NCI-H2029 (cell line): ENCODE measurements at regions not wholly inside any gene's neighbourhood (a gene's known extent, or its start where the extent isn't known, plus 50 kb on each side); places are given as distances from the start of the nearest gene placed in this dataset.
"Not testable (repeated sequence)": the region's sequence is repeated elsewhere in the genome, so short reads cannot be mapped to it uniquely, and the experiment has no call there.

Experiments used
- DNase-seq: peaks from one replicate; lab custom pipeline; 2025; lab: John Stamatoyannopoulos, UW

DNA sequence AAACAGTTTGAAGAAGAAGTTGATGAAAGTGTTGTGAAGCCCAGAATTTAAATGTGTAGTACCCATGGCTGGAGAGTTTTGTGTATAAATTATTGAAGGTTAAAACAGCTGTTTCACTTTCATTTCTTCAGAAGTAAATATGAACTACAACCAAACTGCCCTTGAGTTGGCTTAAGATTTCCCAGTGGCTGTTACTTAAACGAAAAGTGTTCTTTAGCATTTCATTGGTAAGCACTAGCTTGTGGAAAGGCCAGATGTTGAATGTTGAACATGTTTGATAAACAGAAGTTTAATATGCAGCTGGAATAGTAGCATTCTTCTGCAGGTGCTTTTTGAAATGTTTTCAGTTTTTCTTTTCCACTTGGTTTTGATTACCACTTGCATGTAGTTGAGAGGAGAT lies 83.2 kb upstream of the TNRC6B start:
- DNase-seq, result no peak

DNA sequence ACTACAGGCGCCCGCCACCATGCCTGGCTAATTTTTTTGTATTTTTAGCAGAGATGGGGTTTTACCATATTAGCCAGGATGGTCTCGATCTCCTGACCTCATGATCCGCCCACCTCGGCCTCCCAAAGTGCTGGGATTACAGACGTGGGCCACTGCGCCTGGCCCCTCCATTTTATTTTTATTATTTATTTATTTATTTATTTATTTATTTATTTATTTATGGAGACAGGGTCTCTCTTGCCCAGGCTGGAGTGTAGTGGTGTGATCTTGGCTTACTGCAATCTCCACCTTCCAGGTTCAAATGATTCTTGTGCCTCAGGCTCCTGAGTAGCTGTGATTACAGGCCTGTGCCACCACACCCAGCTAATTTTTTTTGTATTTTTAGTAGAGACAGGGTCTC lies 77.8 kb upstream of the TNRC6B start:
- not testable (repeated sequence) for DNase-seq

- no peak for DNase-seq
Observed at GRCh38 chr22:40105755-40106154, 72.0 kb upstream of the TNRC6B start.

- DNase-seq, result peak; percentile 9
Observed at GRCh38 chr22:40107244-40107643, 70.5 kb upstream of the TNRC6B start.

- peak; percentile 4 for DNase-seq
Observed at GRCh38 chr22:40107851-40108378, 69.8 kb upstream of the TNRC6B start.

DNA sequence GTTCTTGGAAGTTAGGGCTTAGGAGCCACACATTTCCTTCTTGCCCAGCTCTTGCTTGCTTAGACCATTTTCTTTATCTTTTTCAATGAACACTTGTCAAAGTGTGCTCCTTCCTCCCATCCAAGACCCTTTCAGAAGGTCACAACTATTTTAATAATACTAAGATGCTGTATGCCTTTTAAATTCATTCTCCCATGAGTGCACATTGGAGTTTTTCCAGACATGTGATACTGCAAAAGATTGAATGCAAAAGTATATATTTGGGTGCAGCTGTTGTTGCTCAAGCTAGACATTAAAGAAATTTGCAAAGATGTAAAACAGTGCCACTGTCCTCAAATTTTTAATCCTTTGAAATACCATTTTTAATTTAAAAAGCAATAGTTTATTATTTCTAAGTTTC lies 69.3 kb upstream of the TNRC6B start:
- DNase-seq, result no peak

DNA sequence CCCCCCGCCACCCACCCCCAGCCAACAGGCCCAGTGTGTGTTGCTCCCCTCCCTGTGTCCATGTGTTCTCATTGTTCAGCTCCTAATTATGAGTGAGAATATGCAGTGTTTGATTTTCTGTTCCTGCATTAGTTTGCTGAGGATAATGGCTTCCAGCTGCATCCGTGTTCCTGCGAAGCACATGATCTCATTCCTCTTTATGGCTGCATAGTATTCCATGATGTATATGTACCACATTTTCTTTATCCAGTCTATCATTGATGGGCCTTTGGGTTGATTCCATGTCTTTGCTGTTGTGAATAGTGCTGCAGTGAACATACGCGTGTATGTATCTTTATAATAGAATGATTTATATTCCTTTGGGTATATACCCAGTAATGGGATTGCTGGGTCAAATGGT lies 68.8 kb upstream of the TNRC6B start:
- not testable (repeated sequence) for DNase-seq

DNA sequence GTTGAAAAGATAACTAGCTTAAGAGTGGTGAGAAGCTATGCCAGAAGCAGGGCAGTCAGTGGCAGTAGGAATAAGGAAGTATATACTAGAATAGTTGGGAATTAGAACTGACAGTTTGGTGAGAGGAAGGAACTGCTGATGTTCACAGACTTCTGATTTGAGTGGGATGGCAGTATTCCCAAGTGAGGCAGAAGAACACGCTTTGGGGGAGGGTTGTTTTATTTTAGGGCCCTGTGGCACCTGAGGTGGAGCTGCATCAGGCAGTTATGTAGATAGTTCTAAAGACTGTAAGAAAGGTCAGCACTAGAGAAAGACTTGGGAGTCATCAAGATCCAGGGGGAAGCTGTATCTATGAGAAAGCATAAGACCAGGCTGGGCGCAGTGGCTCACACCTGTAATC lies 66.3 kb upstream of the TNRC6B start:
- DNase-seq, result no peak

DNA sequence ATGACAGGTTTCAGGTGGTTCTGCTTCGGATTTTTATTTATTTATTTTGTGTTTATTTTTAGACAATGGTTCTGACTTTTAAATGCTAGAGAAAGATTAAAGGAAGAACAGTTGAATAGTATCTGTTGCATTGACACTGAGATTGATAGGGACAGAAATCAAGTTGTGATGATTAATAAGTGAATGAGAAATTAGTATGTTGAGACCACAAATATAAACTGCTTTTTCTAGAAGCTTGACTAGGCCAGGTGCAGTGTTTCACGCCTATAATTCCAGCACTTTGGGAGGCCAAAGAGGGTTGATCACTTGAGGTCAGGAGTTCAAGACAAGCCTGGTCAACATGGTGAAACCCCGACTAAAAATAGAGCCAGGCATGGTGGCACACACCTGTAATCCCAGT lies 65.1 kb upstream of the TNRC6B start:
- DNase-seq, result no peak

DNA sequence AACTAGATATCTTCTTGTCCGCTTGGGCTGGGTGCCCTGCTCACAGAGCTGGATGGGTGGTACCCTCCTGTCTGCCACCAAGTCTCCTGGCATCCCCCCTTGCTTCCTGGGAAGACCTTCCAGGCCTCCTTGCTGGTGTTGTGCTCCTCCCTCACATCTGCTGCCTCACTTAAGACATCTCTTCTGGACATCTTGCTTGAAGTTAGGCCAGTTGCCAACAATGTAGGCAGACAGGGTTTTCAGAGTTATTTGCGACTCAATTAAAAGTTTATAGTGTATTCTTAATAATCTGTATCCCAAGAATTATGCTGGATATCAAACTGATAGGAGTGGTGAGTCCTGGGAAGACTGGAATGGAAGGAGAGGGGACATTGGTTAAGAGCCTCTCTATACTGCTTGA lies 64.0 kb upstream of the TNRC6B start:
- no peak for DNase-seq

- no peak for DNase-seq
Observed at GRCh38 chr22:40114411-40114810, 63.3 kb upstream of the TNRC6B start.

DNA sequence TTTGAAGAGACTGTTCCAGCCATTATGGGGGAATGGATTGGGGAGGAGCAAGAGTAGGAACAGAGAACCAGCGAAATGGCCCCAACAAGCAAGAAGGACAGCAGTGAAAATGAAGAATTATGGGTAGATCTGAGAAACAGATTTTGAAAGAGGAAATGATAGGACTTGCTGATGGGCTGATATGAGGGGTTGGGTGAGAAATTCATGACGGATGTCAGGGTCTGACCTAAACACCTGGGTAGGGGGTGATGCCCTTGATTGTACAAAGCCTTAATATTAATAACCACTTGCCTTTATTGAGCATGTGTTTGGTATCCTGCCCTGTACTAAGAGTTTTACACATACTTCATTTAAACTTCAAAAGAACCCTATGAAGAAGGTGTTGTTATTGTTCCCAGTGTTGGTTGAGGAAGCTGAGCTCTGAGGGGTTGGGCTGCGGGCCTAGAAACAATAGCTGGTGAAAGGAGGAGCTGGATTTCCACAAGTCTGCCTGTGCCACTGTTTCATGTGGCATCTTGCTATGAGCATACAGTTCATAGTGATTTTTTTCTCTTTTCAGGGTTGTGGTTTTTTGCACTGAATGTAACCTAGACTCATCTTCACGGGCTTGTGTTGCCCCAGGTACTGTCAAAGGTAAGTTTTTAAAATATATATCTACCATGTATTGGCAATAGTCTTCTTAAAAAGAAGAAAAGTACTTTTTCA lies 61.1 kb upstream of the TNRC6B start:
- DNase-seq, result no peak

GRCh38 chr22:40118979-40119378 lies 58.7 kb upstream of the TNRC6B start:
- peak; percentile 44 for DNase-seq

- no peak for DNase-seq
Observed at GRCh38 chr22:40120848-40121247, 56.9 kb upstream of the TNRC6B start.

DNA sequence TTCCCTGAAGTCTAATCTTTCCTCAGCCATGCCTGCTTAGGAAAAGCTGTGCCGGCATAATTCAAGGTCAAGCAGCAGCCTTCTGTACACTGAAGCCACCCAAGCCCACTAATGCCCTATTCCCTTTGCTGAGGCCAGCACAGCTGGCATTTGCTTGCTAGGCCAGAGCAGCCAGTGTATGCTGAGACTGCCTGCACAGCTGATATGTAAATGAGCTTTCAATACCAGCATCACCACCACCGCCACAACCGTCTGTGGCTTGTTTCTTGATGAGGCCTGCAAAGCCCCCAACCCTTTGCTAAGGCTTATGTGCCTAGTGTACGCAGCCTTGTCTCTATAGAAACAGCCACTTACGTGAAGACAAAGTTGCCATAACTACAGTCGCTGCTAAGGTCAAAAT lies 56.3 kb upstream of the TNRC6B start:
- no peak for DNase-seq

DNA sequence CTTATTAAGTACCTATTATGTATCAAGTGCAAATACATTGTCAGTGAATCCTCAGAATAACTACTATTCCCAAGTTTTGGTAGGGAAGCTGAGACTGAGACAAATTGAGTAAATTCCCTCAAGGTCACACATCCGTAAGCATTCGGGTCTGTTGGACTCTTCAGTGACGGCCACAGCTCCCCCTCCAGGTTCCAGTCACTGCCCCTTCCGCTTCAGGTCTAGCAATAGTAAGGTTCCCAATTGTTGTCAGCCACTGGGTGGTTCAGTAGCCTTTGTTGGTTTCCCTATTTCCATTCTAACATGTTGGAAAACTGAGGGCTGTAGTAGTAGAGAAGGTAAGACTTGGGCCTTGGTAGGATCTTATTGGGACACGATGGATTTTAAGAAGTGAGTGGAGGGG lies 54.9 kb upstream of the TNRC6B start:
- no peak for DNase-seq

- no peak for DNase-seq
Observed at GRCh38 chr22:40123387-40123786, 54.3 kb upstream of the TNRC6B start.
